GM18511 (cell line): ENCODE measurements at regions not wholly inside any gene's neighbourhood (a gene's known extent, or its start where the extent isn't known, plus 50 kb on each side); places are given as distances from the start of the nearest gene placed in this dataset.
A peak's percentile ranks its signal among the peaks of the same experiment; 100 is the strongest.
"Not testable (repeated sequence)": the region's sequence is repeated elsewhere in the genome, so short reads cannot be mapped to it uniquely, and the experiment has no call there.

Experiments
- ATAC-seq: cut with Tn5 transposase; IDR thresholded peaks from one replicate; pipeline ENCODE4 v1.9.1; 2021; ENCODE audit warnings: mild to moderate bottlenecking, moderate library complexity; ENCODE audit not compliant: unreplicated experiment

DNA sequence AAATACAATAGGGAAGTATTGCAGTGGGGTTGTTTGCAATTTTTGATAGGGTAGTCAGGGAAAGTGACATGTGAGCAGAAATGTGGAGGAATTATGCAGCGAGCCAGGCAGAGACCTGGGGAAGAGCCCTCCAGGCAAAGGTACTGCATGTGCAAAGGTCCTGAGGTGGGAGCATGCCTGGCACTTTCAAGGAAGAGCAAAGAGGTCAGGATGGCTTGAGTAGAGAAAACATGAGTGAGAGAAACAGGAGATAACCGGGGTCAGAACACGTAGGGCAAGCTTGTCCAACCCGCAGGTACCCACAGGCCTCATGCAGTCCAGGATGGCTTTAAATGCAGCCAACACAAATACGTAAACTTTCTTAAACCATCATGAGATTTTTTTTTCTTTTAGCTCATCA lies 71.0 kb downstream of the COQ2 start:
- no peak for ATAC-seq

DNA sequence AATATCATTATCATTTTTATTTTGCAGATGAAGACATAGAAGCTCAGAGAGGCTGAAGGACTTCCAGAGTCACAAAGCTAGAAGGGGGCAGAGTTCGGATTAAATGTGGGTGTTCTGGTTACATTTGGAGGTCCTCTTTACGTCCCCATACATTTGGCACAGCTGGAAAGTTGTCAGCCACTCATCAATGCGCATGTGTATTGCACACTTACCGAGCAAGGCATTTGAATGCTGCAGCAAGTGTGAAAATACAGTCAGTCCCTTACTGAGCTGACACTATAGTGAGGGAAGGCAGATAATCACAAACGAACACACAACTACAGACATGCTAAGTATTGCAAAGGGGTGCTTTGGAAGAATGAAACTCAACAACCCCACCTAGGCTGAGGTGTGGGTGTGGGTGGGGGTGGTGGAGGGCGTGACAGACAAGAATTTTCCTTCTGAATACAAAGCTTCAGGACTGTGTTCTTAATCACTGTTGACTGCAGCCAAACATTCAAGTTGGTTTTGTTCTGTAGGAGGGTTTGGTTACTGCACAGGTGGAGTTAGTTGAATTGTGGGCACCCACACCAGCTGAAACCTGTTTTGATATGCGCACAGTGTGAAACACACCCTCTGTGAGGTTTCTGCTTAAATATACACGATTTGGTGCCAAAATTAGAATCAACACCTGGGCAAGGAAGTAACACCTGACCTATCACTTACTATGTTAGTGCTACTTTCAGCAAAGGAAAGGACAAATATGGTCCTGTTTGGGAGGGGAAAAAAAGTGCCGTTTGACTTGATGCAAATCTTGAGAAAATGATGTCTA lies 72.4 kb downstream of the COQ2 start:
- peak; percentile 89 for ATAC-seq

DNA sequence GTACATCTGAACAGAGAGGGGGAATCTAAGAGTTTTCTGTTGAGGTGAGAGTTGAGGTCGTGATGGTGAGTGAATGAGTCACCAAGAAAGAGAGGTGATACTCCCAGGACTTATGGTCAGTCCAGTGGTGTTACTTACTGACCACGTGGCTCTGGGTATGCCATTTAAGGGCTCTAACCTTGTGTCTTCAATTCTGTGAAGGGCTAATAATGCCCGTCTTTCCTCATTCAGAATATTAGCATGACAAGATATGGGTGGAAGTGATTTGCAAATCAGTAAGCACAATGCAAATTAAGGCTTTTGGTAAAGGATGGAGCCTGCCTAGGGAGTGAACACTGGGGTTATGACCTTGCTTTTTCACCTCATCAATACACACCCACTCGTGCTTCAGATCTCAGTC lies 75.2 kb downstream of the COQ2 start:
- ATAC-seq: no peak

DNA sequence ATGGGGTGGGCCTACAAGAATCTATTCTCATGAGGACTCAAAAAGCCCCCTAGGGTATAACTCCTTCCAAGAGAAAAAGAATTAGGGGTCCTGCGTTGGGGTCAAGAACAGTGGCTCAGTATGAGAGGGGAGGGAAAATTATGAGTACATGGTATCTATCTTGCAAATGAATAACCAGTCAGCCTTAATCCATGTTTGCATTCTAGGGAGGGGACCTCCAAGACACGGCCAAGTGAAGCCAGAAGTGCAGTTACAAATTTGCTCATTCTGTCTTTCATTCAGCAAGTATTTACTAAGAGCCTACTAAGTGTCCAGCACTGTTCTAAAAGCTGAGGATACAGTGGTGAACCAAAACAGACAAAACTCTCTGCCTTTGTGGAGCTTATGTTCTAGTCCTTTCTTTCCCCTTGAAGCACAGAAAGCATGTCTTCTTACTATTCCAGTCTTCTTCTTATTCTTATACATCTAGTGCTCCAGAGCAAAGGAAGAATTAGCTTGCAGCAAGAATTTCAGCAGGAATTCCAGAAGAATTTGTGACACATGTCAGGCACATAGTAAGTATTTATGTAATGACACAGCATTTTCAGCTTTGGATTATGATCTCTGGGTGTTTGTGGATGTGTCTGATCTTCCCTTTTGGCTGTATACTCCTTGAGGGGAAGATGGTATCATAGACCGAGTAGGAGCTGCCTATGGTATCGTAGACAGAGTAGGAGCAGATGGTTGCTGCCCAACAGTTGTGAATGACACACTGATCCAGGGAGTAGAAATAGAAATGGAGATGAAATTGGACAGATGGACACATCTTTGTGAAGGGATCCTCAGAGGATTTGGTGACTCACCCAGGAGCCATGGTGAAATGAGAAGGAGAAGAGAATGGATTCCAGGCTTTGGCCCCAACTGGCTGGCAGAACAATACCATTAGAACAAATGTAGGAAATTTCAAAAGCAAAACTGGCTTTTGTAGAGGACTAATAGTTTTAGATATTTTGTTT lies 75.9 kb downstream of the COQ2 start:
- ATAC-seq: no peak

GRCh38 chr4:83207497-83208101 lies 77.0 kb downstream of the COQ2 start:
- no peak for ATAC-seq

DNA sequence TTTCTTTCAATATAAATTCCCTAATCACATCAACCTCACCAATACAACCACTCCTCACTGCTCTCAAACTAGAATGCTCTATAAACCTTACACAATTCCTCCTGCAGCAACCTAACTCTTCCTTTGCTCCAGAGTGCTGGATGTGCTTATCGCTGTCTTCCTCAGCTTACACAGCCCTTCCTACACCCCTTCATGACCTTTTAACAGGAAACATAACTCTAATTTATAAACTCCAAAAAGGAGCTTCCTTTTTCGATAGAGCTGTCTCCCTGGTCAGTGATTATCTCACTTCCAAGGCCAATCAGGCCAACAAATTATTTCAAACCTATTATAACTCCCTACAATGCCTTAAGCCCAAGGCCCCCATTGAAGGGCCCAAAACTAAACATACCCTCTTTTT lies 78.8 kb downstream of the COQ2 start:
- no peak for ATAC-seq

DNA sequence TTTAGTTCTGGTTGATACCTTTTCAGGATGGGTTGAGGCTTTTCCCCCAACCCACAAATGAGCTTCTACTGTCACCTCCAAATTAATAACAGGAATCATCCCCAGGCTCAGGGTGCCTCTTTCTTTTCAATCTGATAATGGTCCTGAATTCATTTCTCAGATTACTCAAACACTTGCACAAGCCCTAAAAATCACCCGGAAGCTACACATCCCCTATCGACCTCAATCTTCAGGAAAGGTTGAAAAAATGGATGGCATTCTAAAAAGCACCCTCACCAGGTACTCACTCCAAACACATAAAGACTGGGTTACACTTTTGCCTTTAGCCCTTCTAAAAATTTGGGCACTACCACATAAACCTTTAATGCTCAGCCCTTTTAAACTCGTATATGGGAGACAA lies 79.9 kb downstream of the COQ2 start:
- ATAC-seq: no peak

- no peak for ATAC-seq
These were observed 82.8 kb downstream of the COQ2 start for GRCh38 chr4:83201761-83202160.

DNA sequence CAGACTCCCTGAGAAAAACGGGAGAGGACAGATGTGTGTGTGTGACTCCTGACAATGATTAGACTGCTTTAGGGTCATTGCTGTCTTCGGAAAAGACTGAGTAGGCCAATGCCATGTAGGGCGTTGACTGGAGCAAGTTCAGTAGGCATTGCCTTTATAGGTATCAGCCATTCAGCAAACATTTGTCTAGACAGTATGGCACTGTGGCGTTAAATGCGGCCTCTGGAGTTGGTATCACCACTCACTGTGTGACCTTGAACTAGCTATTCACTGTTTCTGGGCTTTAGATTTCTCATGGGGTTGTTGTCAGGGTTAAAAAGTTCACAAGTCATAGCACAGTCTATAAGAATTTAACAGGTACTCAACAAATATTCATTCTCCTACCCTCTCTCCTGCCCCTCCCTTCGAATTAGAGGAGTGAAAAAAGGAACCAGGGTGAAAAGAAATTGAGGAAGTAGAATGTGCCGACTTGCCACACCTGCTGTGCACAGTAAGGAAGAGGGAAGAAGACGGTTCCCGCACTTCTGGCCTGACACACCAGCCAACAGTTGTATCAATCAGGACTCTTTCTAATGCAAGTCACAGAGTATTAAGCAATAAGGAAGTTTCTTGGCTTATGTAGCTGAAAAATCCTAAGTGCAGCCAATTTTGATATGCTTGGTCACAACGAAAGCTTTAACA lies 83.2 kb upstream of the PLAC8 start:
- no peak for ATAC-seq

GRCh38 chr4:83196921-83197320 lies 82.4 kb upstream of the PLAC8 start:
- no peak for ATAC-seq

DNA sequence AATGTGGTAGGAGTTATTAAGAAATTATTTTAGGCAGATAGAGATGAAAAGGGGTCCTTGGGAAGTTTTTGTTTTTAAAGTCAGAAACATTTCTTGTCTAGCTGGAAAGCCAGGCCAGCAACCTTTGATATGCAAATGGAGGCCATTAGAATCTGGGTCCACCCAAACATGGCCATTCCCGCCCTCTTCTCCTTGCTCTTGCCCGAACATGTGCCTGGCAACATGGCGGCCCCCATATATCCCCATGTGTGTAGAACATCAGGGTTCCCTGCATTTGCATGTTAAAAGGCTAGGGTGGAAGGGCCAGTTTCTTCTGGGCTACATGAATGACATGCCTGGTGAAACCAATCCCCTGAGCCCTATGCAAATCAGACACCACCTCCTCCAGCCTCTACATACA lies 80.7 kb upstream of the PLAC8 start:
- no peak for ATAC-seq

DNA sequence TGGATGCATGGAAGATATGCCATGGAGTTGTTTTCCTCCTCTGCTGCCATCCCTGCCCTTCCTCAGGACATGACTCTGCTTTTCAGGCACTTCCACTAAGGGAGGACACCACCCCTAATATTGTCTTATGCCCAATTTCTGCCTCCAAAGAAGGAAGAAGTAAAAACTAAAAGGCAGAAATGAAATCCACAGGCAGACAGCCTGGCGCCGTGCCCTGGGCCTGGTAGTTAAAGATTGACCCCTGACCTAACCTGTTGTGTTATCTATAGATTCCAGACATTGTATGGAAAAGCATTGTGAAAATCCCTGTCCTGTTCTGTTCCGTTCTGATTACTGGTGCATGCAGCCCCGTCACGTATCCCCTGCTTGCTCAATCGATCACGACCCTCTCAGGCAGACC lies 80.1 kb upstream of the PLAC8 start:
- ATAC-seq: not testable (repeated sequence)

DNA sequence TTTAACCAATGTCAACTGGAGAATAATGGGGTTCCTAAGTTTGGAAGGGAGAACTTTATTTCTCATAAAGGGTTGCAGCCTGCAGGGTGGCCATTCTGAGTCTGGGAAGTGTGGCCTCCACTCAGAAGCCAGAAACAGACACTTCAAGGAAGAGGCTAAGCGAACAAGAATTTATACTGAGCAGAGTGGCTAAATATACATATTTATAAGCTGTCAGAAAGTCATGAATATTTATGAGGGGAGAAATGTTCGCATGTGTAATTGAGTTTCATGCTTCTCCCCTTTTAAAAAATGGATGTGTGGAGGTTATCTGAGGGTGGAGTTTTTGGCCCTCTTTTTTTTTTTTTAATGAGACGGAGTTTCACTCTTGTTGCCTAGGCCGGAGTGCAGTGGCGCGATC lies 78.1 kb upstream of the PLAC8 start:
- ATAC-seq: no peak

DNA sequence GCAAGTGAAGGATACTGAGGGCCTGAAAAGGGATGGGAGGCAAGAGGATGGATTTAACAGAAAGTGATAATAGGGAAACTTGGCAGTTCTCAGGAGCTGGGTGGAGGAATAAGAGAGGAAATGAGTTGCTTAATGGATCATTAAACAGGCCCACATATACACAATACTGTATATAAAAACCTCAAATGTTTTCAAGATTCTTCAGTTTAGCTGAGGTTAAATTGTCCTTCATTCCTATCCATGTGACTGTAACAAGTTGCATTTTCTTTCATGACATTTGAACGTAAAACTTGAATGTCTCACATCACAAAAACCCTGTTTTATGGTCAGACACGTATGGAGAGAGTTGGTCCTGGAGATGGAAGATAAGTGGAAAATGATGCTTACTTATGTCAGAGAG lies 76.5 kb upstream of the PLAC8 start:
- ATAC-seq: no peak

GRCh38 chr4:83189631-83190136 lies 75.2 kb upstream of the PLAC8 start:
- ATAC-seq: no peak

DNA sequence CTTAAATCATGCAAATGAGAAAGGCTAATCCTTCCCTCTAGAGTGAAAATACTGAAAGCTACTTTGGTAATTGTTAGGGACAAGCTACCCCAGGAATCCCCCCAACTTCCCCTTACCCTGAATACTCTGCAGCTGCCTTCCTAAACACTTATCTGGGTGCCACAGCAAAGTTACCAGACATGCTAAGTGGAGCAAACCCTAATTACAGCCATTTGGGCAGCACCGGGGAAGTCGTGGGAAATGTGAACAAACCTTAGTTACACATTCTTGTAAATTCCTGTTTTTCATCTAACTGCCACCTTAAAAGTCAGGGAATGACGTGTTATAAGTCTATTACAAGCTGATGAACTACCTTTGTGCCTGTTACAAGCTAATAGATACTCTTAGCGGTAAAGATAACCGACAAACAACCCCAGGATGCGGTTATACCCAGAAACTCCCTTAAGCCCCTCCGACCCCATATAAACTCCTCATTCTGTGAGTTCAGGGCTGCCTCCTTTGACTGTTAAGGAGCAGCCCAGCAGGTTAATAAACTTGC lies 66.0 kb upstream of the PLAC8 start:
- peak; percentile 62 for ATAC-seq

GRCh38 chr4:83179205-83179604 lies 64.7 kb upstream of the PLAC8 start:
- ATAC-seq: no peak

- peak; percentile 37 for ATAC-seq
These were observed 63.5 kb upstream of the PLAC8 start for GRCh38 chr4:83178029-83178428.

DNA sequence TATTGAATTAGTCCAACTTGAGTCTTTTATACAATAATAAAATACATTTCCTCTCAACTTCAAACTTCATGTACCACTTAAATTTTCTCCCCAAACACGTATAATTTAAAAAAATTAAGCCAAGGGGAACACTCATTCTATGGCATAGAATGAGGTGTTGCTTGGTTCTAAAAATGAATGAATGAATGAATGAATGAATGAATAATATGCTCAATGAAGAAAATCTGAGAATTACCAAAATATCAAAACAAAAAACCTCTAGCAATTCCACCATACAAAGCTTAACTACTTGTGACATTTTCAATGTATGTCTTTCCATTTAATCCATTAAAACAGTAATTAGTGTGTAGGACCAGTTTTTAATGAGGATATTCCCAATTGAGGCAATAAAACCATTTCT lies 62.7 kb upstream of the PLAC8 start:
- no peak for ATAC-seq

DNA sequence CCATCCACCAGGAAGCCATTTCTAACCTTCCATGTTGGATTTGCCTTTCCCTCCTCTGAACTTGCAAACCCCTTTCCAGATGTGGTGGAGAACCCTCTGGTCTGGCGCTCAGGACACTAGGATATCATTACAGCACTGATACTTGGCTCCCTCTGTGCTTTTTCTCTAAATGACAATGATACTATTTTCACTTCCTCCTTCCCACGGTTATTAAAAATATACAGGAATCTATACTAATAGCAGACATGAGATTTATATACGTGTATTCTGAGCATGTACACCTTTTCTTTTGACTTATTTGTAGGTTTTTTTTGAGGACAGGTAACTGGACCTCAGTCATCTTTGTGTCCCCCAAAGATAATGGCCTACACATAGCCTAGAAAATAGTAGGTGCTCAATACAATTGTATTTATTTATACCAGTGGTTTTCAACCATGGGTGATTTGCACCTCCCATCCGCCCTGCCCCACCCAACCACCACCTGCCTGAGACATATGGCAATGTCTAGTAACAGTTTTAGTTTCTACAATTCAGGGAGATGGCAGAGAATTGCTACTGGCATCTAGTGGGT lies 60.4 kb upstream of the PLAC8 start:
- peak; percentile 69 for ATAC-seq
